Glutamatergic neuron (in vitro differentiated cells): ENCODE measurements at regions not wholly inside any gene's neighbourhood (a gene's known extent, or its start where the extent isn't known, plus 50 kb on each side); places are given as distances from the start of the nearest gene placed in this dataset.

Experiments
- DNase-seq: peaks from one replicate; pipeline ENCODE4 v3.0.0; 2022
- H3K27ac Mint-ChIP-seq: one replicate; pipeline ENCODE4 v1.8.0; 2020; ENCODE audit warnings: mild to moderate bottlenecking, mixed read lengths, inconsistent platforms; ENCODE audit not compliant: unreplicated experiment
- H3K27me3 Mint-ChIP-seq: one replicate; pipeline ENCODE4 v1.8.0; 2020; ENCODE audit warnings: mild to moderate bottlenecking, moderate library complexity, mixed read lengths, inconsistent platforms; ENCODE audit not compliant: unreplicated experiment
- H3K36me3 Mint-ChIP-seq: one replicate; pipeline ENCODE4 v1.8.0; 2020; ENCODE audit warnings: mild to moderate bottlenecking, mixed read lengths, inconsistent platforms; ENCODE audit not compliant: unreplicated experiment
- H3K4me1 Mint-ChIP-seq: one replicate; pipeline ENCODE4 v1.8.0; 2020; ENCODE audit warnings: mild to moderate bottlenecking, low read depth, mixed read lengths, inconsistent platforms; ENCODE audit not compliant: unreplicated experiment
- H3K4me3 Mint-ChIP-seq: one replicate; pipeline ENCODE4 v1.8.0; 2020; ENCODE audit warnings: mild to moderate bottlenecking, mixed read lengths, inconsistent platforms; ENCODE audit not compliant: unreplicated experiment
- H3K9me3 Mint-ChIP-seq: one replicate; pipeline ENCODE4 v1.8.0; 2020; ENCODE audit warnings: mild to moderate bottlenecking, moderate library complexity, mixed read lengths, inconsistent platforms; ENCODE audit not compliant: unreplicated experiment
- TF ChIP-seq, protein P1 (sequence below): fragments of 200-600 bp; sonication (generic); IDR thresholded peaks from one replicate; pipeline ENCODE4 v1.5.0; 2021; ENCODE audit not compliant: partially characterized antibody, unreplicated experiment

DNA sequence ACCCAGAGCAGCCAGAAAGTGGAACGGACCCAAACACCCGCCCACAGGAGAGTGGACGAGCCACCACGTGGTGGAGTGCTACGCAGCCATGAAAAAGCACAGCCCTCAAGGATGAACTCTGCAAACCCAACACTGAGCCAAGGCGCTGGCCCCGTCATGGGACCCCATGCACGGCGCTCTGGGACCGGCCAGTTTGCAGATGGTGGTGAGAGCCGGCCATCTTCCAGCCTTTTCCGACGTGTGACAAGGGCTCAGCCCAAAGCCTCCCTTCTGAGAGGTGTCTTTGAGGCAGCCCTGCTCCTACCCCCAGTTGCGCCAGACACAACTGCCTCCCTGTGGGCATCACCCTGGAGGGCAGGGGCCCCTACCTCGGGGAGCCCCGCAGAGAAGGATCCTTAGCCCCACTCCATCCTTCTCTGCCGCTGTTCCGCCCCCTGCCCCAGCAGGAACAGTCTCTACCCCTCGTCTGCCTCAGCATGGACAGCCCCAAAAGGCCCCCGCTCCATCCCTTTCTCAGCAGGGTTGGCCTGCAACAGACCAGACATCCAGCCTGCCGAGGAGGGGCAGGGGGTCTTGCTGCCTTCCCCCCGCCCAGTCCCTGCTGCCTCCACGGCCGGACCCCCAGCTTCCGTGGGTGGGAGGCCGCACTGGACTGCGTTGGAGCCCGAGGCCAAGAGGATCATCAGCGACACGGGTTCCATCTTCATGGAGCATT is 75.7 kb downstream of the MICALL2 start:
- Mint-ChIP-seq H3K9me3 (no peaks in the 10 kb centered on the region), H3K36me3 (no peaks in the 10 kb centered on the region), H3K27ac (no peak overlapping the region), H3K4me3 (no peak overlapping the region), H3K27me3 (peaks cover 3% of the 10 kb centered on the region), H3K4me1 (peaks cover 3% of the 10 kb centered on the region)
- TF ChIP-seq, protein P1, sequence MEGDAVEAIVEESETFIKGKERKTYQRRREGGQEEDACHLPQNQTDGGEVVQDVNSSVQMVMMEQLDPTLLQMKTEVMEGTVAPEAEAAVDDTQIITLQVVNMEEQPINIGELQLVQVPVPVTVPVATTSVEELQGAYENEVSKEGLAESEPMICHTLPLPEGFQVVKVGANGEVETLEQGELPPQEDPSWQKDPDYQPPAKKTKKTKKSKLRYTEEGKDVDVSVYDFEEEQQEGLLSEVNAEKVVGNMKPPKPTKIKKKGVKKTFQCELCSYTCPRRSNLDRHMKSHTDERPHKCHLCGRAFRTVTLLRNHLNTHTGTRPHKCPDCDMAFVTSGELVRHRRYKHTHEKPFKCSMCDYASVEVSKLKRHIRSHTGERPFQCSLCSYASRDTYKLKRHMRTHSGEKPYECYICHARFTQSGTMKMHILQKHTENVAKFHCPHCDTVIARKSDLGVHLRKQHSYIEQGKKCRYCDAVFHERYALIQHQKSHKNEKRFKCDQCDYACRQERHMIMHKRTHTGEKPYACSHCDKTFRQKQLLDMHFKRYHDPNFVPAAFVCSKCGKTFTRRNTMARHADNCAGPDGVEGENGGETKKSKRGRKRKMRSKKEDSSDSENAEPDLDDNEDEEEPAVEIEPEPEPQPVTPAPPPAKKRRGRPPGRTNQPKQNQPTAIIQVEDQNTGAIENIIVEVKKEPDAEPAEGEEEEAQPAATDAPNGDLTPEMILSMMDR: no peak
- DNase-seq: no peak

DNA sequence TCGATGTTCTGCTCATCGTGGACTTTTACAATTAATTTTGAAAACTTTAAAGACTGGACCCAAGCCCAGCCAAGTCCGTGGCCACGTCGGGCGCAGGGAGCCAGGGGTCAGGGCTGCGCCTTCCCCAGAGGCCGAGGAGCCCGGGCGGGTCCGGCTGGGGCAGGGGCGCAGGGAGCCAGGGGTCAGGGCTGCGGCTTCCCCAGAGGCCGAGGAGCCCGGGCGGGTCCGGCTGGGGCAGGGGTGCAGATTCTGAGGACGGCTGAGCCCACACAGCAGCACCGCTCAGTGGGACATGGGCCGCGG is 75.2 kb downstream of the MICALL2 start:
- Mint-ChIP-seq H3K4me3 (no peak overlapping the region), H3K4me1 (peaks cover 3% of the 10 kb centered on the region), H3K9me3 (no peaks in the 10 kb centered on the region), H3K36me3 (no peaks in the 10 kb centered on the region), H3K27me3 (peaks cover 5% of the 10 kb centered on the region), H3K27ac (no peak overlapping the region)
- TF ChIP-seq, protein P1: no peak
- DNase-seq: no peak
